GM10248 (cell line): ENCODE measurements at regions not wholly inside any gene's neighbourhood (a gene's known extent, or its start where the extent isn't known, plus 50 kb on each side); places are given as distances from the start of the nearest gene placed in this dataset.

Experiments used
- CTCF ChIA-PET: fragments of 300-600 bp; sonication (Branson Sonifier 250); formaldehyde crosslinking; extraction: SDS; loops from one replicate; lab custom pipeline; 2021; ENCODE audit warnings: antibody characterized with exemption; lab: Yijun Ruan, JAX
- POLR2A ChIA-PET: fragments of 350-650 bp; sonication (Branson Sonifier 250); formaldehyde crosslinking; extraction: SDS; loops from one replicate; lab custom pipeline; 2020; ENCODE audit warnings: antibody characterized with exemption; lab: Yijun Ruan, JAX
- DNase-seq: peaks from one replicate; pipeline ENCODE4 v3.0.0; 2012; ENCODE audit errors: extremely low spot score
- CTCF ChIP-seq: IDR thresholded peaks from 2 replicates; pipeline ENCODE4 v1.5.1; 2012; ENCODE audit warnings: mild to moderate bottlenecking, low read depth; ENCODE audit errors: extremely low read depth, missing control alignments, control extremely low read depth

GRCh38 chr13:81609335-81609734, 1268.4 kb upstream of the SPRY2 start:
- TF ChIP-seq CTCF = no peak
- DNase-seq = no peak
- CTCF ChIA-PET = interaction anchor here (1.1 kb wide), 1 partner anchor 10 kb away, joined by 3 read pairs; no protein-coding TSS in a partner anchor
- POLR2A ChIA-PET = no interaction called here

GRCh38 chr13:81606074-81606473, 1265.1 kb upstream of the SPRY2 start:
- CTCF ChIA-PET = interaction anchor here (1.3 kb wide), 1 partner anchor 13 kb away, joined by 3 read pairs; no protein-coding TSS in a partner anchor
- DNase-seq = no peak
- POLR2A ChIA-PET = no interaction called here
- TF ChIP-seq CTCF = no peak

- CTCF ChIA-PET = interaction anchor here (2.1 kb wide), 1 partner anchor 13 kb away, joined by 6 read pairs; no protein-coding TSS in a partner anchor
- TF ChIP-seq CTCF = no peak
- POLR2A ChIA-PET = no interaction called here
- no peak for DNase-seq
Measured at GRCh38 chr13:81602241-81602640, 1261.3 kb upstream of the SPRY2 start.

- ChIA-PET POLR2A (no interaction called here), CTCF (no interaction called here)
- DNase-seq = no peak
- TF ChIP-seq CTCF = no peak
Measured at GRCh38 chr13:81597101-81597500, 1256.2 kb upstream of the SPRY2 start.

GRCh38 chr13:81596224-81596753, 1255.4 kb upstream of the SPRY2 start:
- no peak for DNase-seq
- TF ChIP-seq CTCF = no peak
- ChIA-PET CTCF (no interaction called here), POLR2A (no interaction called here)

- POLR2A ChIA-PET = no interaction called here
- DNase-seq = no peak
- CTCF ChIA-PET = no interaction called here
- TF ChIP-seq CTCF = no peak
Measured at GRCh38 chr13:81591528-81592220, 1250.7 kb upstream of the SPRY2 start.
